Right cardiac atrium (tissue), 5 donors: ENCODE measurements at regions not wholly inside any gene's neighbourhood (a gene's known extent, or its start where the extent isn't known, plus 50 kb on each side); places are given as distances from the start of the nearest gene placed in this dataset.

Experiments
- ATAC-seq, 2 donors: fragments of 200-7000 bp; cut with Tn5 transposase; one replicate each; pipeline versions ENCODE4 v1.8.0 to v1.9.1; 2020; ENCODE audit warnings: moderate library complexity in 2 of 2, mild to moderate bottlenecking in 1 of 2
- DNase-seq, 3 donors: peaks; one replicate each; pipeline ENCODE4 v3.0.0-alpha.2; 2020
- H3K27ac ChIP-seq: one replicate; pipeline ENCODE4 v1.5.1; 2013; ENCODE audit warnings: mild to moderate bottlenecking, low read length, control low read depth, moderate library complexity
- H3K27me3 ChIP-seq: one replicate; pipeline ENCODE4 v1.6.1; 2013; ENCODE audit not compliant: control insufficient read depth, insufficient read depth
- H3K4me1 ChIP-seq: one replicate; pipeline ENCODE4 v1.6.1; 2013; ENCODE audit warnings: low read length; ENCODE audit not compliant: control insufficient read depth, insufficient read depth
- H3K4me3 ChIP-seq: one replicate; pipeline ENCODE4 v1.5.1; 2013; ENCODE audit warnings: low read length, control low read depth
- H3K9me3 ChIP-seq: one replicate; pipeline ENCODE4 v1.6.1; 2013; ENCODE audit warnings: low read length; ENCODE audit not compliant: control insufficient read depth
- WGBS: extraction: QIAGEN DNeasy Blood & Tissue Kit; methylation state at CpG from one replicate; pipeline ENCODE4 v1.1.7; 2013; 5-methylcytosine and 5-hydroxymethylcytosine counted together
- intact Hi-C, 4 donors: fragments of 100-400 bp; cut with DNase I; formaldehyde crosslinking; loops; one replicate each; pipeline versions ENCODE4 v1.11.0 to v1.14.0; 2022 to 2023
- donor health status: healthy with polysubstance abuse.
- donor health status: DM: no; HTN: yes; CAD: no.
- donor health status: DM: no; HTN: no; CAD: no.
- donor health status: DM: no; HTN: yes; CAD: no; lungs with severe emphysema.
- donor health status: DM: yes; HTN: yes; CAD: no.

- 65% methylated on average over 3 of the region's 3 CpGs for WGBS
- intact Hi-C loops = no loop called here
- H3K27ac ChIP-seq = no peak overlapping the region
- ATAC-seq = no peak
- no peak for DNase-seq
- no peaks in the 10 kb centered on the region for H3K9me3 ChIP-seq
- H3K27me3 ChIP-seq = no peaks in the 10 kb centered on the region
- H3K4me3 ChIP-seq = no peak overlapping the region
- no peaks in the 10 kb centered on the region for H3K4me1 ChIP-seq
These were observed 611.6 kb downstream of the INSC start for GRCh38 chr11:15726221-15726746.

DNA sequence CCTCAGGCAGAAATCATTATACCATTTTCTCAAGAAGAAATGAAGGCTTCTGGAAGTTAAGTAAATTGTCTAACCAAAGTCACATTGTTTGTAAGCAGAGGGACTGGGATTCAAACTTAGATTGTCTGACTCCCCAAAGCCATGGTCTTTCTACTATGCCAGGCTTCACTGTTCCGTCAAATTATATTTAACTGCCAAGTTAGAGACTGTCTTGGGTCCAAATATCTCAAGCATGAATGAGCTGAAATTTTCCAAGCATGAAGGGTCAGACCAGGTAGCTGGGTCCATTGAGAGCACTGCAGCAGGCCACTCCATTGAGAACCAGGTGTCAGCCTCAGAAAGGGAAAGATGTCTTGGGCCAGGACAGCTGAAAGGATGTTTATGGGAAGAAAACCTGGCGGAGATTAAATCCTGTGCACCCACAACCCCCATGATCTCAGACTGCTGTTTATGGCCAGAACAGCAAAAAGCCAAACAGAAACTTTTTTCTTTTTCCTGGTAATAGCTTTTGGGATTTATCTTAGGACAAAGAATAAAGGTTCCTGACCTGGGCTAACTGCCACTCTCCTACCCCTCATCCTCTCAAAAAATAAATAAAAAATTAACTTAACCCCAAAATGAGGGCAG, 612.3 kb downstream of the INSC start:
- ATAC-seq (peak in 1 of 2 donors; percentile 54), DNase-seq (no peak)
- intact Hi-C loops = no loop called here
- Histone ChIP-seq H3K4me3 (no peak overlapping the region), H3K27ac (no peak overlapping the region), H3K4me1 (no peaks in the 10 kb centered on the region), H3K27me3 (no peaks in the 10 kb centered on the region), H3K9me3 (no peaks in the 10 kb centered on the region)
- 54% methylated on average over 2 of the region's 2 CpGs for WGBS

GRCh38 chr11:15727520-15727914, 612.8 kb downstream of the INSC start:
- Histone ChIP-seq H3K9me3 (no peaks in the 10 kb centered on the region), H3K4me3 (no peak overlapping the region), H3K4me1 (no peaks in the 10 kb centered on the region), H3K27me3 (no peaks in the 10 kb centered on the region), H3K27ac (no peak overlapping the region)
- intact Hi-C loops = no loop called here
- DNase-seq (no peak), ATAC-seq (peak in 1 of 2 donors; percentile 42)

DNA sequence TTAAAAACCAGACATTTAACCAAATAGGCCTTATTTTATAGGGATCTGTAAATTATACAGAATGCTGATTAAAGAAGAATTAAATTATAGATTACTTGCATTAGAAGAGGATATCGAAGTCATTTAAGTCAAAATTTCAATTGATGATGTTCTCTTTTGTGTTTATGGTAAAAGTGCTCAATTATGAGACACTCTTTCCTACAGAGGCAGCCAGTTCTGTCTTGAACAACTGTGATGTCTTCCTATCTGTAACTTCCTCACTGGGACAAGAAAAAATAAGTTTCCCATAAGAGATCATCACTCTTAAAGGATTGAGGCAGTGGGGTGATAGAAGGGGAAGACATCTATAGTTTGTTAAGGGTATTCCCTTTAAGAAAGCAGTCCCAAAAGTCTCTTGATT, 613.5 kb downstream of the INSC start:
- Histone ChIP-seq H3K27me3 (no peaks in the 10 kb centered on the region), H3K4me3 (no peak overlapping the region), H3K4me1 (no peaks in the 10 kb centered on the region), H3K9me3 (no peaks in the 10 kb centered on the region), H3K27ac (no peak overlapping the region)
- whole genome bisulfite sequencing = 95% methylated on average over 1 of the region's 1 CpG
- intact Hi-C loops = no loop called here
- DNase-seq (no peak), ATAC-seq (no peak)

DNA sequence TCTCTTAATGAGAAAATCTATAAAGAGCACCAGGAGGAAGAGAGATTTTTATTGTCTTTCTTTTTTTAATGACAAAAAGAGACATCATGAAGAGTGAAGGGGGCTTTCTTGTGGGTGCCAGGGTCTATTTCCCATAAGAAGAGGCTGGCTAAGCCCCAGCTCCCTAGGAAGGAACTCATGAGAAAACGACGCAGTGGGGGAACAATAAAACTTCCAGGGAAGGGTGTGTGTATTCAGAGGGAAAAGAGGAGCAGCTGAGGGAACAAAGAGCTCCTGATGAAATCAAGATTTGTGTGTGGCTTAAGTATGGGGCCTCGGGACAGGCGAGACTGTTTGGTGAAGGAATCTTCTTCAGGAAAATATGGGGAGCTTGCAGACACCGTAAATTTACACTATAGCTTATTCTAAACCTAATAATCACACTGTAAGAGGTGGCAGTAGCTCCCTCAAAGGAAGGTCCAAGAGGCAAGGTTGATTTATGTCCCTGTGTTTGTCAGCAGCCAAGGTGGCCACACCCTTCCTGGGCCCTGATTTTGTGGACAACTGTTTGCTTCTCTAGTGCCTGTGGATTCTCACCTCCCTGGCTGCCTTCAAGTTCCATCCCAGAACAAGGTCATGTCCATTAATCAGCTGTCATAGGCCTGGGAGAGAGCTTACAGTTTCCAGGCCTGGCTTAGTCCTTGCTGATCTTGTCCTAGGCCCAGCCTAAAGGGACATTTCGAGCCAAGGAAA, 615.7 kb downstream of the INSC start:
- 82% methylated on average over 6 of the region's 6 CpGs for WGBS

DNA sequence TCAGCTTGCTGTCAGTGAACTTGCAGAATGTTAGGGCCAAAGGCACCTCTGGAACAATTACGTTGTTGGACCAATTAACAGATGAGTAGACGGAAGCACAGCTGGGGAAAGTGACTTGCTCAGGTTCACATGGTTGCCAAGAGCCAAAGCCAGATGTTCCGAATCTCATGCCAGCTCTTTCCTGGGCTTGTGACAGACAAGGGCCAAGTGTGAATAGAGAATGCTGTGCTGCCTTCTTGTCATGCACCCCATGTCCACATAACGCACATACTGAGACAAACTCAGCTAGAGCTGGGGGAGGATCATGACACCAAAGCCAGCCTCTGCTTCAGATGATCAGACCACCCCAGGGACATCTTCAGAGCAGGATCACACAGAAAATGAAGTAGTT, 616.3 kb downstream of the INSC start:
- Histone ChIP-seq H3K4me3 (no peak overlapping the region), H3K4me1 (no peaks in the 10 kb centered on the region), H3K27ac (no peak overlapping the region), H3K27me3 (no peaks in the 10 kb centered on the region), H3K9me3 (no peaks in the 10 kb centered on the region)
- intact Hi-C loops = no loop called here
- 70% methylated on average over 4 of the region's 4 CpGs for WGBS
- ATAC-seq (peak in 1 of 2 donors; percentile 29), DNase-seq (peak in 2 of 3 donors; percentile 28 to 57)

More for the DNA sequence above, 615.7 kb downstream of the INSC start:
- no peak overlapping the region for H3K27ac ChIP-seq
- H3K27me3 ChIP-seq = no peaks in the 10 kb centered on the region
- ATAC-seq (no peak), DNase-seq (no peak)
- no peak overlapping the region for H3K4me3 ChIP-seq
- no peaks in the 10 kb centered on the region for H3K4me1 ChIP-seq
- intact Hi-C loops = no loop called here
- H3K9me3 ChIP-seq = no peaks in the 10 kb centered on the region

DNA sequence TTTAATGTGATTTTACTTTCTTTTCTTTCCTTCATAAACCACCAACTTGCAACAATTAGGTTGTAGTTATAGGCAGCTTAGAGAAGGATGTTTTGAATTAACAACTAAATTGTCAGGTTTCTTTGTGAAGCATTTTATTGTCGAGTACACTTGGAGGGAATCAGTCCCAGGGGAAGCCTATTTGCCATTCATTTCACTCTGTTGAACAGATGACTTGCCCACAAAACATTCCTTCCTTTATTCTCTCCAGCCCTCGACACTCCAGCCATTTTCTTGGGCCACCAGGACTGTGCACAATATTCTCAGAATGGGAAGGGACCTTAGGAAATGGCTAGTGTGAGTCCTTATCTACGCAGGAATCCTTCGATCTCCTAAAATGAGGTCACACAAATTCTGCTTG, 620.6 kb downstream of the SOX6 start:
- WGBS = 62% methylated on average over 4 of the region's 4 CpGs
- H3K4me3 ChIP-seq = no peak overlapping the region
- no peak for ATAC-seq
- no peaks in the 10 kb centered on the region for H3K4me1 ChIP-seq
- intact Hi-C loops = no loop called here
- DNase-seq = no peak
- no peaks in the 10 kb centered on the region for H3K9me3 ChIP-seq
- no peaks in the 10 kb centered on the region for H3K27me3 ChIP-seq
- no peak overlapping the region for H3K27ac ChIP-seq

GRCh38 chr11:15737320-15737719, 619.0 kb downstream of the SOX6 start:
- H3K9me3 ChIP-seq = no peaks in the 10 kb centered on the region
- no peak for ATAC-seq
- H3K27ac ChIP-seq = no peak overlapping the region
- no peaks in the 10 kb centered on the region for H3K27me3 ChIP-seq
- no peak for DNase-seq
- intact Hi-C loops = no loop called here
- no peak overlapping the region for H3K4me3 ChIP-seq
- H3K4me1 ChIP-seq = no peaks in the 10 kb centered on the region

GRCh38 chr11:15738931-15739330, 617.4 kb downstream of the SOX6 start:
- intact Hi-C loops = no loop called here
- ATAC-seq = no peak
- Histone ChIP-seq H3K4me1 (no peaks in the 10 kb centered on the region), H3K4me3 (no peak overlapping the region), H3K9me3 (no peaks in the 10 kb centered on the region), H3K27me3 (no peaks in the 10 kb centered on the region), H3K27ac (no peak overlapping the region)
- DNase-seq = no peak
- WGBS = 88% methylated on average over 5 of the region's 5 CpGs

DNA sequence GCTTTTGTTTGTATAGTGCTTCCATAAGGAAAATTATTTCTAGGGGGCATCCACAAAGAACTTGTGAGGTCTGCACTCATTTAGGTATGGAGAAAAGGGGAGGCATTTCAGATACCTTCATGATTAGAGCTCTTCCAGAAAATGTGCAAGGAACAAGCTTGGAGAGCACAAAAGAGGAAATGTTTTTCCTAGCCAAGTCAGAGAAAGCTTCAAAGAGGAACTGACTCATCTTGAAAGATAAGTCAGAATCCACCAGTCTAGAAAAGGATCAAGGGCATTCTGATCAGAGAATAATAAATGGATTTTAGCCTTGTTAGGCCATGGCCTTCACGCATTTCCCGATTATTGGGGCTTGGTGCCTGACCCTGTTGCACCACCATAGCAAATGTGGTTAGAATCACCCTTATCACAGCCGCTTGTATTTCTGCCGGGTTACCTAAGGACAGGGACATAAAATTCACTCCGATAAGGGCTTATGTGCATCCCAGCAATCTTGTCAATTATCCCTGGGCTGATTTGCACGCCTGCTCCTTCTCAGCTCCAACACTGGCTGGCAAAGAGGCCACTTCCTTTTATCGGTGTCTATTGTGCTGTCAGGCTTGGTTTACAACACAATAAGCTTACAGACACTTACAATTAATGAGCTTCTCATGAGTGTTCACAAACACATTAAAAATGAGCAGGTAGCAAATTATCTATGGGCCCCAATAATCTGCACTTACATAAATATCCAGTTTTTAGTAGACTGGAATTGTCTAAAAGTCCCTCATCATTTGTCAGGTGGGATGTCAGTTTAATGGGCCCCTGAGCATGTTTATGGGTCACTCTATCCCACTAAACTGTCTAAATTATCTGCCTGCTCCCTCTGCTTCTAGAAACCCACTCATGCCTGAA, 613.5 kb downstream of the SOX6 start:
- ATAC-seq = no peak
- Histone ChIP-seq H3K27me3 (no peaks in the 10 kb centered on the region), H3K4me3 (no peak overlapping the region), H3K4me1 (no peaks in the 10 kb centered on the region), H3K9me3 (no peaks in the 10 kb centered on the region), H3K27ac (no peak overlapping the region)
- DNase-seq = no peak
- intact Hi-C loops = no loop called here
- WGBS = 47% methylated on average over 7 of the region's 7 CpGs

GRCh38 chr11:15744693-15745092, 611.7 kb downstream of the SOX6 start:
- ATAC-seq (no peak), DNase-seq (no peak)
- no peaks in the 10 kb centered on the region for H3K27me3 ChIP-seq
- no peak overlapping the region for H3K27ac ChIP-seq
- H3K4me3 ChIP-seq = no peak overlapping the region
- H3K4me1 ChIP-seq = no peaks in the 10 kb centered on the region
- intact Hi-C loops = no loop called here
- H3K9me3 ChIP-seq = no peaks in the 10 kb centered on the region
- WGBS = 92% methylated on average over 3 of the region's 3 CpGs
